Psoas muscle (tissue), 7 donors: ENCODE measurements at regions not wholly inside any gene's neighbourhood (a gene's known extent, or its start where the extent isn't known, plus 50 kb on each side); places are given as distances from the start of the nearest gene placed in this dataset.

ENCODE experiments used
- ATAC-seq, 4 donors: fragments of 200-7000 bp; cut with Tn5 transposase; one replicate each; pipeline ENCODE4 v1.9.1; 2020; ENCODE audit warnings: moderate library complexity in 3 of 4, mild to moderate bottlenecking in 2 of 4
- DNase-seq, 2 donors: peaks; one replicate each; pipeline ENCODE4 v3.0.0-alpha.2; 2020
- H3K27ac ChIP-seq: fragments of 200-600 bp; one replicate; pipeline ENCODE4 v1.8.0; 2022
- H3K27me3 ChIP-seq, 3 donors: fragments of 200-600 bp in 1 of 3; one replicate each; pipeline versions ENCODE4 v1.6.1 to v1.8.0; 2013 to 2022; ENCODE audit warnings: low read length in 2 of 3, mild to moderate bottlenecking in 2 of 3, moderate library complexity in 1 of 3; ENCODE audit not compliant: insufficient read depth in 3 of 3
- H3K36me3 ChIP-seq, 2 donors: fragments of 200-600 bp in 1 of 2; one replicate each; pipeline versions ENCODE4 v1.6.1 to v1.8.0; 2013 to 2022; ENCODE audit warnings: low read depth in 1 of 2, mild to moderate bottlenecking in 1 of 2, moderate library complexity in 1 of 2; ENCODE audit not compliant: insufficient read depth in 1 of 2
- H3K4me1 ChIP-seq: fragments of 200-600 bp; one replicate; pipeline ENCODE4 v1.8.0; 2022
- H3K4me3 ChIP-seq: fragments of 200-600 bp; one replicate; pipeline ENCODE4 v1.8.0; 2022; ENCODE audit warnings: mild to moderate bottlenecking
- H3K9me3 ChIP-seq: fragments of 200-600 bp; one replicate; pipeline ENCODE4 v1.8.0; 2022
- CTCF ChIP-seq: fragments of 200-600 bp; IDR thresholded peaks from one replicate; pipeline ENCODE4 v1.8.0; 2022; ENCODE audit warnings: antibody characterized with exemption
- WGBS, 3 donors: extraction: QIAGEN DNeasy Blood & Tissue Kit; methylation state at CpG; one replicate each; pipeline versions ENCODE4 v1.1.6 to v1.1.7; 2013; 5-methylcytosine and 5-hydroxymethylcytosine counted together
- intact Hi-C, 2 donors: fragments of 100-400 bp; cut with DNase I; formaldehyde crosslinking; loops; one replicate each; pipeline versions ENCODE4 v1.11.0 to v1.14.2; 2022
- donor health status: healthy with polysubstance abuse.
- donor health status: DM: no; HTN: no; CAD: no; lungs with moderate emphysema.
- donor health status: Bipolar disorder and iron deficiency.
- donor health status: healthy.
- donor health status: DM: yes; HTN: yes; CAD: no.
- donor health status: DM: no; HTN: no; CAD: no.
- donor health status: DM: yes; HTN: yes; CAD: no.

GRCh38 chr14:80127466-80127865 is 83.8 kb downstream of the DIO2 start:
- no peak for ATAC-seq
- intact Hi-C loops, result no loop called here
- no peak for TF ChIP-seq CTCF
- Histone ChIP-seq H3K4me1 (no peaks in the 10 kb centered on the region), H3K27me3 (no peaks in the 10 kb centered on the region), H3K36me3 (no peaks in the 10 kb centered on the region), H3K27ac (no peak overlapping the region), H3K9me3 (peaks cover 4% of the 10 kb centered on the region), H3K4me3 (no peak overlapping the region)
- DNase-seq, result no peak

GRCh38 chr14:80124794-80125193 is 86.5 kb downstream of the DIO2 start:
- TF ChIP-seq CTCF, result no peak
- H3K27ac ChIP-seq, result no peak overlapping the region
- DNase-seq (no peak), ATAC-seq (no peak)
- intact Hi-C loops, result no loop called here
- peaks cover 12% of the 10 kb centered on the region for H3K9me3 ChIP-seq
- 80 to 86% (median 84%) methylated on average over 3 of the region's 3 CpGs for WGBS, 3 donors
- no peaks in the 10 kb centered on the region for H3K36me3 ChIP-seq
- H3K4me1 ChIP-seq, result no peaks in the 10 kb centered on the region
- no peaks in the 10 kb centered on the region for H3K27me3 ChIP-seq
- no peak overlapping the region for H3K4me3 ChIP-seq

- Histone ChIP-seq H3K27ac (no peak overlapping the region), H3K9me3 (peaks cover 8% of the 10 kb centered on the region), H3K4me1 (no peaks in the 10 kb centered on the region), H3K27me3 (no peaks in the 10 kb centered on the region), H3K36me3 (no peaks in the 10 kb centered on the region), H3K4me3 (no peak overlapping the region)
- WGBS, 3 donors, result 19 to 35% (median 29%) methylated on average over 1 of the region's 1 CpG
- ATAC-seq, result no peak
- no peak for DNase-seq
- TF ChIP-seq CTCF, result no peak
- intact Hi-C loops, result no loop called here
Observed at GRCh38 chr14:80117876-80118275, 93.4 kb downstream of the DIO2 start.

DNA sequence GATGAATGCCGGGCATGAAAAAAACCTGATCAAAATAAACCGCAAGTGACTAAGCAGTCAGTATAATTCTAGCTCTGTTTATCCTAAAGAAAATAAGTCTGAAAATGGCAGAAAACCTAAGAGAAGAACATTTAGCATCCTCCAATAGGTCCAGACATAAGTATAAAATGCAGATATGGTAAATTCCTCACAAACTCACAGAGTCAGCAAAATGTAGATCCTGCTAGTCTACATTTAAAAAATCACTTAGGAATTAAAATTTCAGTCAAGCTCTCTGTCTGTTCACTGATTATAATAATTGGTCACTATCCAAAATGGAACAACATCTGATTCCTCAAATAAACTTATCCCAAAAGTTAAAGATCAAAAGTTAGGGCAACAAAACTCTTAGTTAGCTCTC is 95.1 kb downstream of the DIO2 start:
- ATAC-seq, result no peak
- Histone ChIP-seq H3K27ac (no peak overlapping the region), H3K36me3 (no peaks in the 10 kb centered on the region), H3K4me1 (no peaks in the 10 kb centered on the region), H3K27me3 (no peaks in the 10 kb centered on the region), H3K9me3 (peaks cover under 1% of the 10 kb centered on the region), H3K4me3 (no peak overlapping the region)
- intact Hi-C loops, result no loop called here
- no peak for TF ChIP-seq CTCF
- whole genome bisulfite sequencing, 3 donors, result 78 to 97% (median 95%) methylated on average over 2 of the region's 2 CpGs
- DNase-seq, result no peak

DNA sequence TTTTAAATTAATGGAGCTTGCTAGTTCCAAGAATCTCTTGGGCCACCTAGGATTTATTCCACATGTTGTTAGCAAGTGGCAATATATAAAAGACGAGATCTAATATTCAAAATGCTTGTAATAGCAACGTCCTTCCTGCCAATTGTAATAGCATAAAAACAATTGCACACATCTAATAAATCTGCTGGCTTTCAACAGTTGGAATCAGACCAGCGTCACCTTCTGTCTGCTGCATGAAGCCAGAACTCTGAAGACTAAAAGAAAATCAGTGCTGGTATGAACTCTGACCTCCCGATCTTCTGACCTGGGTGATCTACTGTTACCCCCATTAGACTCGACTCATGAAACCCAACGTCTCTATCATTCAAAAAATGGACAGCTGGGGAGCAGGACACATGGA is 100.6 kb downstream of the DIO2 start:
- DNase-seq (no peak), ATAC-seq (no peak)
- no peaks in the 10 kb centered on the region for H3K4me1 ChIP-seq
- intact Hi-C loops, result no loop called here
- H3K9me3 ChIP-seq, result no peaks in the 10 kb centered on the region
- no peaks in the 10 kb centered on the region for H3K36me3 ChIP-seq
- no peak overlapping the region for H3K4me3 ChIP-seq
- H3K27ac ChIP-seq, result no peak overlapping the region
- WGBS, 3 donors, result 22 to 34% (median 33%) methylated on average over 6 of the region's 6 CpGs
- no peaks in the 10 kb centered on the region for H3K27me3 ChIP-seq
- no peak for TF ChIP-seq CTCF
